Osteocyte (in vitro differentiated cells): ENCODE measurements at regions not wholly inside any gene's neighbourhood (a gene's known extent, or its start where the extent isn't known, plus 50 kb on each side); places are given as distances from the start of the nearest gene placed in this dataset.

Source experiments
- DNase-seq: peaks from one replicate; pipeline ENCODE4 v3.0.0; 2021; ENCODE audit warnings: mixed read lengths; ENCODE audit not compliant: unreplicated experiment; ENCODE audit errors: extremely low spot score
- H3K27ac Mint-ChIP-seq: one replicate; pipeline ENCODE4 v1.8.0; 2021; ENCODE audit warnings: mild to moderate bottlenecking, mixed read lengths; ENCODE audit not compliant: unreplicated experiment
- H3K27me3 Mint-ChIP-seq: one replicate; pipeline ENCODE4 v1.8.0; 2021; ENCODE audit warnings: mixed read lengths; ENCODE audit not compliant: unreplicated experiment
- H3K36me3 Mint-ChIP-seq: one replicate; pipeline ENCODE4 v1.8.0; 2021; ENCODE audit warnings: mixed read lengths; ENCODE audit not compliant: unreplicated experiment
- H3K4me1 Mint-ChIP-seq: one replicate; pipeline ENCODE4 v1.8.0; 2021; ENCODE audit warnings: mixed read lengths; ENCODE audit not compliant: unreplicated experiment
- H3K4me3 Mint-ChIP-seq: one replicate; pipeline ENCODE4 v1.8.0; 2021; ENCODE audit warnings: mild to moderate bottlenecking, moderate library complexity, mixed read lengths; ENCODE audit not compliant: unreplicated experiment
- H3K9me3 Mint-ChIP-seq: one replicate; pipeline ENCODE4 v1.8.0; 2021; ENCODE audit warnings: mixed read lengths; ENCODE audit not compliant: unreplicated experiment
- TF ChIP-seq, protein P1 (sequence below): fragments of 200-600 bp; sonication (generic); IDR thresholded peaks from 2 replicates; pipeline ENCODE4 v1.5.0; 2021; ENCODE audit warnings: antibody characterized with exemption, mild to moderate bottlenecking, moderate library complexity

- no peak for DNase-seq
- Mint-ChIP-seq H3K4me3 (no peak overlapping the region), H3K27me3 (no peaks in the 10 kb centered on the region), H3K9me3 (no peaks in the 10 kb centered on the region), H3K27ac (no peak overlapping the region), H3K4me1 (no peaks in the 10 kb centered on the region), H3K36me3 (no peaks in the 10 kb centered on the region)
- TF ChIP-seq, protein P1, sequence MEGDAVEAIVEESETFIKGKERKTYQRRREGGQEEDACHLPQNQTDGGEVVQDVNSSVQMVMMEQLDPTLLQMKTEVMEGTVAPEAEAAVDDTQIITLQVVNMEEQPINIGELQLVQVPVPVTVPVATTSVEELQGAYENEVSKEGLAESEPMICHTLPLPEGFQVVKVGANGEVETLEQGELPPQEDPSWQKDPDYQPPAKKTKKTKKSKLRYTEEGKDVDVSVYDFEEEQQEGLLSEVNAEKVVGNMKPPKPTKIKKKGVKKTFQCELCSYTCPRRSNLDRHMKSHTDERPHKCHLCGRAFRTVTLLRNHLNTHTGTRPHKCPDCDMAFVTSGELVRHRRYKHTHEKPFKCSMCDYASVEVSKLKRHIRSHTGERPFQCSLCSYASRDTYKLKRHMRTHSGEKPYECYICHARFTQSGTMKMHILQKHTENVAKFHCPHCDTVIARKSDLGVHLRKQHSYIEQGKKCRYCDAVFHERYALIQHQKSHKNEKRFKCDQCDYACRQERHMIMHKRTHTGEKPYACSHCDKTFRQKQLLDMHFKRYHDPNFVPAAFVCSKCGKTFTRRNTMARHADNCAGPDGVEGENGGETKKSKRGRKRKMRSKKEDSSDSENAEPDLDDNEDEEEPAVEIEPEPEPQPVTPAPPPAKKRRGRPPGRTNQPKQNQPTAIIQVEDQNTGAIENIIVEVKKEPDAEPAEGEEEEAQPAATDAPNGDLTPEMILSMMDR: no peak
Observed at GRCh38 chr12:67758521-67758920, 110.0 kb downstream of the DYRK2 start.

- Mint-ChIP-seq H3K4me1 (peaks cover 2% of the 10 kb centered on the region), H3K27me3 (no peaks in the 10 kb centered on the region), H3K36me3 (no peaks in the 10 kb centered on the region), H3K4me3 (no peak overlapping the region), H3K27ac (no peak overlapping the region), H3K9me3 (no peaks in the 10 kb centered on the region)
- DNase-seq: no peak
- TF ChIP-seq, protein P1: no peak
Observed at GRCh38 chr12:67759829-67760228, 111.3 kb downstream of the DYRK2 start.

GRCh38 chr12:67760586-67761275, 112.2 kb downstream of the DYRK2 start:
- Mint-ChIP-seq H3K27ac (no peak overlapping the region), H3K4me1 (peaks cover 4% of the 10 kb centered on the region), H3K4me3 (no peak overlapping the region), H3K27me3 (no peaks in the 10 kb centered on the region), H3K36me3 (no peaks in the 10 kb centered on the region), H3K9me3 (no peaks in the 10 kb centered on the region)
- TF ChIP-seq, protein P1: no peak
- no peak for DNase-seq

GRCh38 chr12:67761566-67761965, 113.0 kb downstream of the DYRK2 start:
- H3K27me3 Mint-ChIP-seq: no peaks in the 10 kb centered on the region
- TF ChIP-seq, protein P1: no peak
- H3K4me3 Mint-ChIP-seq: no peak overlapping the region
- H3K9me3 Mint-ChIP-seq: no peaks in the 10 kb centered on the region
- peaks cover 4% of the 10 kb centered on the region for H3K4me1 Mint-ChIP-seq
- no peak overlapping the region for H3K27ac Mint-ChIP-seq
- no peaks in the 10 kb centered on the region for H3K36me3 Mint-ChIP-seq
- DNase-seq: no peak

- peaks cover 4% of the 10 kb centered on the region for H3K4me1 Mint-ChIP-seq
- no peak for DNase-seq
- H3K36me3 Mint-ChIP-seq: no peaks in the 10 kb centered on the region
- H3K4me3 Mint-ChIP-seq: no peak overlapping the region
- TF ChIP-seq, protein P1: no peak
- H3K9me3 Mint-ChIP-seq: no peaks in the 10 kb centered on the region
- no peak overlapping the region for H3K27ac Mint-ChIP-seq
- H3K27me3 Mint-ChIP-seq: no peaks in the 10 kb centered on the region
Observed at GRCh38 chr12:67764055-67764454, 115.5 kb downstream of the DYRK2 start.
